ENCODE measurements at regions not wholly inside any gene's neighbourhood (a gene's known extent, or its start where the extent isn't known, plus 50 kb on each side); places are given as distances from the start of the nearest gene placed in this dataset.
"Not testable (repeated sequence)": the region's sequence is repeated elsewhere in the genome, so short reads cannot be mapped to it uniquely, and the experiment has no call there.

- ATAC-seq = no peak
- TF ChIP-seq ISL1 (CRISPR knock-in tag; IDR thresholded peaks at IDR 0.05) = no peak
Measured at GRCh38 chr1:29551123-29551936, 315.0 kb downstream of the PTPRU start.

- no peak for ATAC-seq
- TF ChIP-seq, protein P1, sequence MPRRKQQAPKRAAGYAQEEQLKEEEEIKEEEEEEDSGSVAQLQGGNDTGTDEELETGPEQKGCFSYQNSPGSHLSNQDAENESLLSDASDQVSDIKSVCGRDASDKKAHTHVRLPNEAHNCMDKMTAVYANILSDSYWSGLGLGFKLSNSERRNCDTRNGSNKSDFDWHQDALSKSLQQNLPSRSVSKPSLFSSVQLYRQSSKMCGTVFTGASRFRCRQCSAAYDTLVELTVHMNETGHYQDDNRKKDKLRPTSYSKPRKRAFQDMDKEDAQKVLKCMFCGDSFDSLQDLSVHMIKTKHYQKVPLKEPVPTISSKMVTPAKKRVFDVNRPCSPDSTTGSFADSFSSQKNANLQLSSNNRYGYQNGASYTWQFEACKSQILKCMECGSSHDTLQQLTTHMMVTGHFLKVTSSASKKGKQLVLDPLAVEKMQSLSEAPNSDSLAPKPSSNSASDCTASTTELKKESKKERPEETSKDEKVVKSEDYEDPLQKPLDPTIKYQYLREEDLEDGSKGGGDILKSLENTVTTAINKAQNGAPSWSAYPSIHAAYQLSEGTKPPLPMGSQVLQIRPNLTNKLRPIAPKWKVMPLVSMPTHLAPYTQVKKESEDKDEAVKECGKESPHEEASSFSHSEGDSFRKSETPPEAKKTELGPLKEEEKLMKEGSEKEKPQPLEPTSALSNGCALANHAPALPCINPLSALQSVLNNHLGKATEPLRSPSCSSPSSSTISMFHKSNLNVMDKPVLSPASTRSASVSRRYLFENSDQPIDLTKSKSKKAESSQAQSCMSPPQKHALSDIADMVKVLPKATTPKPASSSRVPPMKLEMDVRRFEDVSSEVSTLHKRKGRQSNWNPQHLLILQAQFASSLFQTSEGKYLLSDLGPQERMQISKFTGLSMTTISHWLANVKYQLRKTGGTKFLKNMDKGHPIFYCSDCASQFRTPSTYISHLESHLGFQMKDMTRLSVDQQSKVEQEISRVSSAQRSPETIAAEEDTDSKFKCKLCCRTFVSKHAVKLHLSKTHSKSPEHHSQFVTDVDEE (CRISPR knock-in tag; IDR thresholded peaks at IDR 0.05) = no peak
- no peak for TF ChIP-seq OSR1 (CRISPR knock-in tag; IDR thresholded peaks at IDR 0.05)
- TF ChIP-seq CREB5 (CRISPR knock-in tag; IDR thresholded peaks at IDR 0.05; ENCODE audit: low read depth) = no peak
- TF ChIP-seq SNAI2 (CRISPR knock-in tag; IDR thresholded peaks at IDR 0.05) = no peak
- no peak for TF ChIP-seq ZNF8 (CRISPR knock-in tag; IDR thresholded peaks at IDR 0.05)
- TF ChIP-seq ZNF70 (CRISPR knock-in tag; IDR thresholded peaks at IDR 0.05) = no peak
- no peak for TF ChIP-seq RARB (CRISPR knock-in tag; IDR thresholded peaks at IDR 0.05)
- TF ChIP-seq POU6F1 (CRISPR knock-in tag; IDR thresholded peaks at IDR 0.05; ENCODE audit: borderline replicate concordance, low read depth) = no peak
- no peak for TF ChIP-seq PATZ1 (CRISPR knock-in tag; IDR thresholded peaks at IDR 0.05; ENCODE audit: borderline replicate concordance)
- TF ChIP-seq ISL1 (CRISPR knock-in tag; IDR thresholded peaks at IDR 0.05) = no peak
- TF ChIP-seq ZC3H10 (CRISPR knock-in tag; IDR thresholded peaks at IDR 0.05) = no peak
- TF ChIP-seq ZFP30 (CRISPR knock-in tag; IDR thresholded peaks at IDR 0.05) = no peak
- TF ChIP-seq CSDC2 (CRISPR knock-in tag; IDR thresholded peaks at IDR 0.05) = no peak
- no peak for TF ChIP-seq PPARA (CRISPR knock-in tag; IDR thresholded peaks at IDR 0.05; ENCODE audit: borderline replicate concordance)
- TF ChIP-seq ZNF565 (CRISPR knock-in tag; conservative IDR thresholded peaks at IDR 0.05; ENCODE audit: low read depth) = no peak
- TF ChIP-seq GLIS3 (CRISPR knock-in tag; IDR thresholded peaks at IDR 0.05) = no peak
- TF ChIP-seq TOX (CRISPR knock-in tag; IDR thresholded peaks at IDR 0.05; ENCODE audit: borderline replicate concordance) = no peak
- no peak for TF ChIP-seq BACH2 (CRISPR knock-in tag; IDR thresholded peaks at IDR 0.05; ENCODE audit: borderline replicate concordance)
Measured at GRCh38 chr1:29550119-29550841, 314.0 kb downstream of the PTPRU start.

DNA sequence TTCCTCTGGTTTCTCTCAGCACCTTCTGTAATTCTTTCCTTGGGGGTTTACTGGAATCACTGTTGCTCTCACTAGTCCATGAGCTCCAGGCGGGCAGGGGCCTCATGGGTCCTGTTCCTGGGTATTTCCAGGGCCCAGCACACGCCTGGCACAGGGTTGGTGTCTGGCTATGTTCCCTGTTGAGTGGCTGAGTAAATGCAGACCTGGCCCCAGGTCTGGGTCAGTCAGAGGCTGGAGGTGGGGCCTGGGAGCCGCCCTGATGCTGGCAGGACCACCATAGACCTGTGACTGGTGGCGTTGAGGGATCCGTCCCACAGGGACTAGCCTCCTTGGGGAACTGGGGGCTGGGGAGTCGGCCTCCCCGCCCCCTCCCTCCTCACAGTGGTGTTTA is 313.4 kb downstream of the PTPRU start:
- not testable (repeated sequence) for ATAC-seq

- ATAC-seq = no peak
- TF ChIP-seq ZFP3 (CRISPR knock-in tag; IDR thresholded peaks at IDR 0.05) (no peak), ZNF70 (CRISPR knock-in tag; IDR thresholded peaks at IDR 0.05) (no peak), CSRNP3 (CRISPR knock-in tag; IDR thresholded peaks at IDR 0.05) (no peak), ZNF565 (CRISPR knock-in tag; conservative IDR thresholded peaks at IDR 0.05; ENCODE audit: low read depth) (no peak), OSR1 (CRISPR knock-in tag; IDR thresholded peaks at IDR 0.05) (no peak), GLIS3 (CRISPR knock-in tag; IDR thresholded peaks at IDR 0.05) (no peak), ZNF8 (CRISPR knock-in tag; IDR thresholded peaks at IDR 0.05) (no peak), TOX (CRISPR knock-in tag; IDR thresholded peaks at IDR 0.05; ENCODE audit: borderline replicate concordance) (no peak), POU6F1 (CRISPR knock-in tag; IDR thresholded peaks at IDR 0.05; ENCODE audit: borderline replicate concordance, low read depth) (no peak), PPARA (CRISPR knock-in tag; IDR thresholded peaks at IDR 0.05; ENCODE audit: borderline replicate concordance) (no peak), ISL1 (CRISPR knock-in tag; IDR thresholded peaks at IDR 0.05) (no peak), RARB (CRISPR knock-in tag; IDR thresholded peaks at IDR 0.05) (no peak), TCF4 (CRISPR knock-in tag; IDR thresholded peaks at IDR 0.05; ENCODE audit: borderline replicate concordance) (no peak), PATZ1 (CRISPR knock-in tag; IDR thresholded peaks at IDR 0.05; ENCODE audit: borderline replicate concordance) (no peak)
Measured at GRCh38 chr1:29549001-29549400, 312.7 kb downstream of the PTPRU start.
